ENCODE measurements at regions not wholly inside any gene's neighbourhood (a gene's known extent, or its start where the extent isn't known, plus 50 kb on each side); places are given as distances from the start of the nearest gene placed in this dataset.

DNA sequence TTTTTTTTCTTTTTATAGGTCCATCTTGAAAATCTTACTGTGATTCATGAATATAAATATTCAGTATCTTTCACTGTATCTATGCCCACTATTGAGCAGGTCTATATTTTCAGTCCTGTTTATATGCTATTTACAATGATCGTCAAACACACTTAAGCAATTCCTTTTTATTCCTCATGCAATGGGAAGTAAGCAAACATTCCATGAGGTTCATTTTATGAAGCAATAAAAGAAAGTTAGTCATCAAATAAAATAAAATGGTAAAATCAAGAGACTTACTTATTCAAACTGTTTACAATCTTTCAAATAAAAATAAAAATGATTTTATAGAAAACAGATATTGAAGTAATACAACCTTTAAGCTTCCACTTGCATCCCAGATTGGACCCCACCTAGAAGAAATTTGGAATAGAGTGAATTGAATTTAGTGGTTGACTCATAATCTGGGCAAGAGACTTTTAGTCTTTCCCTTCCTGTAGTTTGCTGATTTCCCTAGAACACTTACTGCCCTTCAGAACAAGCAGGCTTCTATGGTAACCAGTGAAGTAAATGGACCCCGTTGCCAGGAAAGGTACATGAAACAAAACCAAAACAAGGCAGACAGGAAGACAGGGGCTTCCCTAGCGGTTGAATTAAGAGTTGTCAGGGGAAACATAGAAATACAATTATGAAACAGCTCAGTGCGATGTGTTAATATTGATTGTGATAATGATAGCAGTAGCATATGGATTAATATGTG, 241.0 kb upstream of the ATP2B1 start:
- TF ChIP-seq RXRA (IDR thresholded peaks at IDR 0.05), result no peak
- TF ChIP-seq, protein P1, sequence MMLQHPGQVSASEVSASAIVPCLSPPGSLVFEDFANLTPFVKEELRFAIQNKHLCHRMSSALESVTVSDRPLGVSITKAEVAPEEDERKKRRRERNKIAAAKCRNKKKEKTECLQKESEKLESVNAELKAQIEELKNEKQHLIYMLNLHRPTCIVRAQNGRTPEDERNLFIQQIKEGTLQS (IDR thresholded peaks at IDR 0.05), result no peak
- TF ChIP-seq, protein P2, sequence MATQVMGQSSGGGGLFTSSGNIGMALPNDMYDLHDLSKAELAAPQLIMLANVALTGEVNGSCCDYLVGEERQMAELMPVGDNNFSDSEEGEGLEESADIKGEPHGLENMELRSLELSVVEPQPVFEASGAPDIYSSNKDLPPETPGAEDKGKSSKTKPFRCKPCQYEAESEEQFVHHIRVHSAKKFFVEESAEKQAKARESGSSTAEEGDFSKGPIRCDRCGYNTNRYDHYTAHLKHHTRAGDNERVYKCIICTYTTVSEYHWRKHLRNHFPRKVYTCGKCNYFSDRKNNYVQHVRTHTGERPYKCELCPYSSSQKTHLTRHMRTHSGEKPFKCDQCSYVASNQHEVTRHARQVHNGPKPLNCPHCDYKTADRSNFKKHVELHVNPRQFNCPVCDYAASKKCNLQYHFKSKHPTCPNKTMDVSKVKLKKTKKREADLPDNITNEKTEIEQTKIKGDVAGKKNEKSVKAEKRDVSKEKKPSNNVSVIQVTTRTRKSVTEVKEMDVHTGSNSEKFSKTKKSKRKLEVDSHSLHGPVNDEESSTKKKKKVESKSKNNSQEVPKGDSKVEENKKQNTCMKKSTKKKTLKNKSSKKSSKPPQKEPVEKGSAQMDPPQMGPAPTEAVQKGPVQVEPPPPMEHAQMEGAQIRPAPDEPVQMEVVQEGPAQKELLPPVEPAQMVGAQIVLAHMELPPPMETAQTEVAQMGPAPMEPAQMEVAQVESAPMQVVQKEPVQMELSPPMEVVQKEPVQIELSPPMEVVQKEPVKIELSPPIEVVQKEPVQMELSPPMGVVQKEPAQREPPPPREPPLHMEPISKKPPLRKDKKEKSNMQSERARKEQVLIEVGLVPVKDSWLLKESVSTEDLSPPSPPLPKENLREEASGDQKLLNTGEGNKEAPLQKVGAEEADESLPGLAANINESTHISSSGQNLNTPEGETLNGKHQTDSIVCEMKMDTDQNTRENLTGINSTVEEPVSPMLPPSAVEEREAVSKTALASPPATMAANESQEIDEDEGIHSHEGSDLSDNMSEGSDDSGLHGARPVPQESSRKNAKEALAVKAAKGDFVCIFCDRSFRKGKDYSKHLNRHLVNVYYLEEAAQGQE (IDR thresholded peaks at IDR 0.05), result no peak
- TF ChIP-seq, protein P3, sequence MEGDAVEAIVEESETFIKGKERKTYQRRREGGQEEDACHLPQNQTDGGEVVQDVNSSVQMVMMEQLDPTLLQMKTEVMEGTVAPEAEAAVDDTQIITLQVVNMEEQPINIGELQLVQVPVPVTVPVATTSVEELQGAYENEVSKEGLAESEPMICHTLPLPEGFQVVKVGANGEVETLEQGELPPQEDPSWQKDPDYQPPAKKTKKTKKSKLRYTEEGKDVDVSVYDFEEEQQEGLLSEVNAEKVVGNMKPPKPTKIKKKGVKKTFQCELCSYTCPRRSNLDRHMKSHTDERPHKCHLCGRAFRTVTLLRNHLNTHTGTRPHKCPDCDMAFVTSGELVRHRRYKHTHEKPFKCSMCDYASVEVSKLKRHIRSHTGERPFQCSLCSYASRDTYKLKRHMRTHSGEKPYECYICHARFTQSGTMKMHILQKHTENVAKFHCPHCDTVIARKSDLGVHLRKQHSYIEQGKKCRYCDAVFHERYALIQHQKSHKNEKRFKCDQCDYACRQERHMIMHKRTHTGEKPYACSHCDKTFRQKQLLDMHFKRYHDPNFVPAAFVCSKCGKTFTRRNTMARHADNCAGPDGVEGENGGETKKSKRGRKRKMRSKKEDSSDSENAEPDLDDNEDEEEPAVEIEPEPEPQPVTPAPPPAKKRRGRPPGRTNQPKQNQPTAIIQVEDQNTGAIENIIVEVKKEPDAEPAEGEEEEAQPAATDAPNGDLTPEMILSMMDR (IDR thresholded peaks at IDR 0.05; ENCODE audit: low read depth, low read length, missing input control), result no peak
- peak in 1 of 2 donors; percentile 24 for TF ChIP-seq RAD21 (IDR thresholded peaks at IDR 0.05)
